ENCODE measurements at regions not wholly inside any gene's neighbourhood (a gene's known extent, or its start where the extent isn't known, plus 50 kb on each side); places are given as distances from the start of the nearest gene placed in this dataset.

DNA sequence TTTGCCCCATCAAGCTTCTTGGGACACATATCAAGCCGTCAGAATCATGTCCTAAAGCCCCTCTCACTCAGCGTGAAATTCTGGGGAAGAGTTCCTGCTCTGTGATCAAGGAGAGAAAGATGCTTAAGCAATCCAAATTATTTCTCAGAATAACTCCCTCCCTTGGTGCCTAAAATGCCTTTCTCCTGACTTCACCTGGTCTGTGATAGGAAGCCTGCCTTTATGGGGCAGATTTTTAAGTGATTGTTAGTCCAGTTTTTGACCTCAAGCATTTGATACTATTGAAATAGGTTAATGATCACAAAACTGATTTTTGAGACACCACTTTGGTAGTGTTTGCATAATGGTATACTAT is 76.4 kb upstream of the MAGI2 start:
- TF ChIP-seq, protein P1, sequence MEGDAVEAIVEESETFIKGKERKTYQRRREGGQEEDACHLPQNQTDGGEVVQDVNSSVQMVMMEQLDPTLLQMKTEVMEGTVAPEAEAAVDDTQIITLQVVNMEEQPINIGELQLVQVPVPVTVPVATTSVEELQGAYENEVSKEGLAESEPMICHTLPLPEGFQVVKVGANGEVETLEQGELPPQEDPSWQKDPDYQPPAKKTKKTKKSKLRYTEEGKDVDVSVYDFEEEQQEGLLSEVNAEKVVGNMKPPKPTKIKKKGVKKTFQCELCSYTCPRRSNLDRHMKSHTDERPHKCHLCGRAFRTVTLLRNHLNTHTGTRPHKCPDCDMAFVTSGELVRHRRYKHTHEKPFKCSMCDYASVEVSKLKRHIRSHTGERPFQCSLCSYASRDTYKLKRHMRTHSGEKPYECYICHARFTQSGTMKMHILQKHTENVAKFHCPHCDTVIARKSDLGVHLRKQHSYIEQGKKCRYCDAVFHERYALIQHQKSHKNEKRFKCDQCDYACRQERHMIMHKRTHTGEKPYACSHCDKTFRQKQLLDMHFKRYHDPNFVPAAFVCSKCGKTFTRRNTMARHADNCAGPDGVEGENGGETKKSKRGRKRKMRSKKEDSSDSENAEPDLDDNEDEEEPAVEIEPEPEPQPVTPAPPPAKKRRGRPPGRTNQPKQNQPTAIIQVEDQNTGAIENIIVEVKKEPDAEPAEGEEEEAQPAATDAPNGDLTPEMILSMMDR (IDR thresholded peaks at IDR 0.05), result no peak
- TF ChIP-seq POLR2A (IDR thresholded peaks at IDR 0.05), result no peak

All from Peyer's patch (tissue), 4 donors.